BE2C (cell line): ENCODE measurements at regions not wholly inside any gene's neighbourhood (a gene's known extent, or its start where the extent isn't known, plus 50 kb on each side); places are given as distances from the start of the nearest gene placed in this dataset.

Experiments used
- DNase-seq: peaks from one replicate; pipeline ENCODE4 v3.0.0-alpha.2; 2020
- H3K27me3 ChIP-seq: fragments of 250-450 bp; sonication (Bioruptor Pico); 2 replicates; pipeline ENCODE4 v1.5.1; 2020; ENCODE audit warnings: mild to moderate bottlenecking
- H3K36me3 ChIP-seq: fragments of 250-450 bp; sonication (Bioruptor Pico); 2 replicates; pipeline ENCODE4 v1.5.1; 2020; ENCODE audit warnings: mild to moderate bottlenecking
- H3K4me1 ChIP-seq: fragments of 250-450 bp; sonication (Bioruptor Pico); 2 replicates; pipeline ENCODE4 v1.5.1; 2020
- H3K4me3 ChIP-seq: 2 replicates; pipeline ENCODE4 v1.5.1; 2011; ENCODE audit warnings: low read depth, low read length
- H3K9me3 ChIP-seq: fragments of 250-450 bp; sonication (Bioruptor Pico); 2 replicates; pipeline ENCODE4 v1.5.1; 2020
- CTCF ChIP-seq: IDR thresholded peaks from 2 replicates; pipeline ENCODE4 v1.5.1; 2012; ENCODE audit warnings: mild to moderate bottlenecking, low read depth, low read length

GRCh38 chr4:111991163-111991562 lies 154.1 kb upstream of the FAM241A start:
- Histone ChIP-seq H3K4me3 (no peak overlapping the region), H3K4me1 (no peaks in the 10 kb centered on the region), H3K36me3 (no peaks in the 10 kb centered on the region), H3K27me3 (peaks cover 29% of the 10 kb centered on the region), H3K9me3 (no peaks in the 10 kb centered on the region)
- no peak for DNase-seq
- TF ChIP-seq CTCF: no peak

GRCh38 chr4:111991797-111992196 lies 153.5 kb upstream of the FAM241A start:
- TF ChIP-seq CTCF: no peak
- no peaks in the 10 kb centered on the region for H3K4me1 ChIP-seq
- H3K4me3 ChIP-seq: no peak overlapping the region
- no peak for DNase-seq
- peaks cover 29% of the 10 kb centered on the region for H3K27me3 ChIP-seq
- H3K9me3 ChIP-seq: no peaks in the 10 kb centered on the region
- H3K36me3 ChIP-seq: no peaks in the 10 kb centered on the region

- Histone ChIP-seq H3K4me3 (no peak overlapping the region), H3K9me3 (no peaks in the 10 kb centered on the region)
These were observed 152.7 kb upstream of the FAM241A start for GRCh38 chr4:111992351-111993168.

GRCh38 chr4:111994392-111994791 lies 150.9 kb upstream of the FAM241A start:
- DNase-seq: no peak
- Histone ChIP-seq H3K36me3 (no peaks in the 10 kb centered on the region), H3K9me3 (no peaks in the 10 kb centered on the region), H3K4me1 (no peaks in the 10 kb centered on the region), H3K4me3 (no peak overlapping the region), H3K27me3 (peaks cover 24% of the 10 kb centered on the region)
- TF ChIP-seq CTCF: no peak

More at GRCh38 chr4:111992351-111993168, 152.7 kb upstream of the FAM241A start:
- Histone ChIP-seq H3K27me3 (peaks cover 29% of the 10 kb centered on the region), H3K36me3 (no peaks in the 10 kb centered on the region), H3K4me1 (no peaks in the 10 kb centered on the region)
- TF ChIP-seq CTCF: no peak
- no peak for DNase-seq

GRCh38 chr4:111997785-111998184 lies 147.5 kb upstream of the FAM241A start:
- Histone ChIP-seq H3K36me3 (no peaks in the 10 kb centered on the region), H3K9me3 (no peaks in the 10 kb centered on the region), H3K4me1 (no peaks in the 10 kb centered on the region), H3K27me3 (peaks cover 13% of the 10 kb centered on the region), H3K4me3 (no peak overlapping the region)
- no peak for DNase-seq
- TF ChIP-seq CTCF: no peak

- H3K27me3 ChIP-seq: peaks cover 3% of the 10 kb centered on the region
- H3K4me3 ChIP-seq: no peak overlapping the region
- H3K4me1 ChIP-seq: no peaks in the 10 kb centered on the region
- no peaks in the 10 kb centered on the region for H3K9me3 ChIP-seq
- no peak for TF ChIP-seq CTCF
- no peak for DNase-seq
- H3K36me3 ChIP-seq: no peaks in the 10 kb centered on the region
These were observed 145.5 kb upstream of the FAM241A start for GRCh38 chr4:111999801-112000200.
